ENCODE measurements at regions not wholly inside any gene's neighbourhood (a gene's known extent, or its start where the extent isn't known, plus 50 kb on each side); places are given as distances from the start of the nearest gene placed in this dataset.

DNA sequence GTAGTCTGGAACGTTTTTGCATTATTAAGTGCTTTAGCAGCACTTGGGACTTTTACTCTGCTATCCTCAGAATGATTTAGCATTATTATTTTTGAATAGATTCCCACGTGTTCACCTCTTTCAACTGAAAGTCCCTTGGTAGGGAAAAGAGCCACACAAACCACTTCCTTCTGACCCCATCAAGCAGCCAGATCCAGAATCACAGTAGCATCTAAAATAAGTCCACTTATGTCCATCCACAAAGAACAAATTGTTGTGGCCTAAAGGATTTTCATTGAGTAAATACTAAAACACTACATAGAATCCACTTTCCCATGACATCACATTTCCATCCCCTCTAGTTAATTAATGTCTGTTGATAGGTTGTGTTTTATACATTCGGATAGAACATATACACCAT, 381.7 kb downstream of the AASDHPPT start:
- TF ChIP-seq, protein P1, sequence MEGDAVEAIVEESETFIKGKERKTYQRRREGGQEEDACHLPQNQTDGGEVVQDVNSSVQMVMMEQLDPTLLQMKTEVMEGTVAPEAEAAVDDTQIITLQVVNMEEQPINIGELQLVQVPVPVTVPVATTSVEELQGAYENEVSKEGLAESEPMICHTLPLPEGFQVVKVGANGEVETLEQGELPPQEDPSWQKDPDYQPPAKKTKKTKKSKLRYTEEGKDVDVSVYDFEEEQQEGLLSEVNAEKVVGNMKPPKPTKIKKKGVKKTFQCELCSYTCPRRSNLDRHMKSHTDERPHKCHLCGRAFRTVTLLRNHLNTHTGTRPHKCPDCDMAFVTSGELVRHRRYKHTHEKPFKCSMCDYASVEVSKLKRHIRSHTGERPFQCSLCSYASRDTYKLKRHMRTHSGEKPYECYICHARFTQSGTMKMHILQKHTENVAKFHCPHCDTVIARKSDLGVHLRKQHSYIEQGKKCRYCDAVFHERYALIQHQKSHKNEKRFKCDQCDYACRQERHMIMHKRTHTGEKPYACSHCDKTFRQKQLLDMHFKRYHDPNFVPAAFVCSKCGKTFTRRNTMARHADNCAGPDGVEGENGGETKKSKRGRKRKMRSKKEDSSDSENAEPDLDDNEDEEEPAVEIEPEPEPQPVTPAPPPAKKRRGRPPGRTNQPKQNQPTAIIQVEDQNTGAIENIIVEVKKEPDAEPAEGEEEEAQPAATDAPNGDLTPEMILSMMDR (conservative IDR thresholded peaks at IDR 0.05 in 1 of 2, IDR thresholded peaks at IDR 0.05 in 1 of 2; ENCODE audit: low read depth in 1 of 2, low read length in 2 of 2): no peak
- no peak for TF ChIP-seq EZH2 (IDR thresholded peaks at IDR 0.05; ENCODE audit: low read length, missing control alignments)
